Stomach (tissue), 8 donors: ENCODE measurements at regions not wholly inside any gene's neighbourhood (a gene's known extent, or its start where the extent isn't known, plus 50 kb on each side); places are given as distances from the start of the nearest gene placed in this dataset.

ENCODE experiments used
- DNase-seq, 2 donors: peaks; one replicate each; pipeline versions ENCODE4 v3.0.0 to v3.0.0-alpha.2; 2013 to 2019
- H3K27ac ChIP-seq, 5 donors: fragments of 200-600 bp in 4 of 5; sonication (generic) in 4 of 5; one replicate each; pipeline ENCODE4 v1.5.1; 2013 to 2019; ENCODE audit warnings: mild to moderate bottlenecking in 1 of 5, moderate library complexity in 1 of 5
- H3K27me3 ChIP-seq, 3 donors: fragments of 200-600 bp; sonication (generic); one replicate each; pipeline ENCODE4 v1.5.1; 2017 to 2019; ENCODE audit warnings: mixed run types in 1 of 3
- H3K36me3 ChIP-seq, 4 donors: fragments of 200-600 bp; sonication (generic); 1 replicate in 3 of 4; 2 replicates in 1 of 4; pipeline ENCODE4 v1.5.1; 2016 to 2019
- H3K4me1 ChIP-seq, 4 donors: fragments of 200-600 bp; sonication (generic); one replicate each; pipeline ENCODE4 v1.5.1; 2016 to 2019
- H3K4me3 ChIP-seq, 4 donors: fragments of 200-600 bp; sonication (generic) in 3 of 4; one replicate each; pipeline ENCODE4 v1.5.1; 2016 to 2019; ENCODE audit warnings: mild to moderate bottlenecking in 1 of 4
- H3K9me3 ChIP-seq, 4 donors: fragments of 200-600 bp; sonication (generic); one replicate each; pipeline ENCODE4 v1.5.1; 2016 to 2019
- EP300 ChIP-seq: sonication (generic); formaldehyde crosslinking; IDR thresholded peaks from one replicate; pipeline ENCODE4 v1.6.1; 2017; ENCODE audit warnings: antibody characterized with exemption
- POLR2A ChIP-seq, 4 donors: fragments of 450-650 bp; IDR thresholded peaks; one replicate each; pipeline ENCODE4 v1.6.1; 2016; ENCODE audit warnings: antibody characterized with exemption in 4 of 4, control low read depth in 2 of 4, mild to moderate bottlenecking in 1 of 4, moderate library complexity in 1 of 4
- POLR2AphosphoS5 ChIP-seq, 3 donors: sonication (generic); formaldehyde crosslinking; IDR thresholded peaks; one replicate each; pipeline ENCODE4 v1.6.1; 2016; ENCODE audit warnings: antibody characterized with exemption in 3 of 3
- WGBS, 5 donors: extraction: QIAGEN DNeasy Blood & Tissue Kit in 3 of 5; methylation state at CpG; one replicate each; pipeline versions ENCODE4 v1.1.5 to v1.1.7; 2013 to 2018; 5-methylcytosine and 5-hydroxymethylcytosine counted together
- intact Hi-C: fragments of 100-400 bp; cut with DNase I; formaldehyde crosslinking; loops from one replicate; pipeline ENCODE4 v1.15.1; 2023; ENCODE audit warnings: low total_unique reads
- TF ChIP-seq, protein P1 (sequence below), 7 experiments: fragments of 450-650 bp in 4 of 7; fragments of 200-600 bp in 3 of 7; sonication (generic) in 3 of 7; IDR thresholded peaks; one replicate each; pipeline ENCODE4 v1.5.1; 2016 to 2019; ENCODE audit warnings: antibody characterized with exemption in 7 of 7, control low read depth in 2 of 7, mild to moderate bottlenecking in 1 of 7
- donor health status: healthy with polysubstance abuse.
- donor health status: Bipolar disorder and iron deficiency.
- donor health status: healthy.

DNA sequence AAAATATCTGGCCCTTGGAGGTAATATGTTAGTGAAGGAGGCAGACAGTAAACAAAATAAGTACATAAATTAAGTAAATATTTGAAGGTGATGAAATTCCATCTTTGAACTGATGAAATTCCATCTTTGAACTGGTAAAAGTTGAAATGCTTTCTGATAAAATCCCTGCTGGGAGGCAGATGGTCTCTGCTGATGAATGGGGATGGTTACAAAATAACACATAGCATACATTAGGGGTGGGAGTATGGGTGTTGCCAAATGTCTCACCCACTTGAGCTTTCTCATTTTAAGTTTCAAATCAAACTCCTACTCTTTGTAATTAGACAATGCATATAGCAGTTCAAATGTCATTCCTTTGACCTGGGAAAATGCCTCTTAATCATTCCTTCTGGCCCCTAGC is 77.5 kb upstream of the SORCS3 start:
- Histone ChIP-seq H3K4me3 (no peak overlapping the region), H3K36me3 (no peaks in the 10 kb centered on the region), H3K4me1 (no peaks in the 10 kb centered on the region), H3K9me3 (peaks cover 0 to 8% (median 3%) of the 10 kb centered on the region in 4 donors), H3K27me3 (no peaks in the 10 kb centered on the region), H3K27ac (no peak overlapping the region)
- TF ChIP-seq POLR2A (IDR thresholded peaks at IDR 0.05) (no peak), POLR2AphosphoS5 (IDR thresholded peaks at IDR 0.05) (no peak)
- intact Hi-C loops = no loop called here
- DNase-seq = no peak

DNA sequence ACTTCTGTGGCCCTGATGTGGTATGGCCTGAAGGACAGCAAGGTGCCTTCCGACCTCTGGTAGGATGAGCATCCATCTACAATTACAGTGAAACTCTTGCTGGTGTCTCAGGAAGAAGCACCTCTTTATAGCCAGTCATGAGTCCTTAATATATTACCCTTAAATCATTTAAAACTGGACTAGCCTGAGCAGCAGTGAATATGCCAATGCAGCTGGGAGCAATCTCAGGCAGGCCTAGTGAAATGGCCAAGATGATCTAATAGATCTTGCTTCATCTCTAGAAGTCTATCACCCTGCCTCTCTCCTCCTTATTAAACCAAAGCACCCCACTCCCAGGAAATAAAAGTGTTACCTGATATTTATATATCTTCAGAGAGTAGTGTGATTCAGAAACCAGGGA is 66.7 kb upstream of the SORCS3 start:
- Histone ChIP-seq H3K9me3 (peaks cover 0 to 17% (median 13%) of the 10 kb centered on the region in 4 donors), H3K27ac (no peak overlapping the region), H3K36me3 (no peaks in the 10 kb centered on the region), H3K27me3 (peaks cover 0 to 20% (median 0%) of the 10 kb centered on the region in 3 donors), H3K4me1 (no peaks in the 10 kb centered on the region), H3K4me3 (no peak overlapping the region)
- WGBS, 5 donors = 76 to 87% (median 81%) methylated on average over 1 of the region's 1 CpG
- DNase-seq = no peak
- intact Hi-C loops = no loop called here
- TF ChIP-seq POLR2A (IDR thresholded peaks at IDR 0.05) (no peak), POLR2AphosphoS5 (IDR thresholded peaks at IDR 0.05) (no peak), EP300 (no peak)
- TF ChIP-seq, protein P1, sequence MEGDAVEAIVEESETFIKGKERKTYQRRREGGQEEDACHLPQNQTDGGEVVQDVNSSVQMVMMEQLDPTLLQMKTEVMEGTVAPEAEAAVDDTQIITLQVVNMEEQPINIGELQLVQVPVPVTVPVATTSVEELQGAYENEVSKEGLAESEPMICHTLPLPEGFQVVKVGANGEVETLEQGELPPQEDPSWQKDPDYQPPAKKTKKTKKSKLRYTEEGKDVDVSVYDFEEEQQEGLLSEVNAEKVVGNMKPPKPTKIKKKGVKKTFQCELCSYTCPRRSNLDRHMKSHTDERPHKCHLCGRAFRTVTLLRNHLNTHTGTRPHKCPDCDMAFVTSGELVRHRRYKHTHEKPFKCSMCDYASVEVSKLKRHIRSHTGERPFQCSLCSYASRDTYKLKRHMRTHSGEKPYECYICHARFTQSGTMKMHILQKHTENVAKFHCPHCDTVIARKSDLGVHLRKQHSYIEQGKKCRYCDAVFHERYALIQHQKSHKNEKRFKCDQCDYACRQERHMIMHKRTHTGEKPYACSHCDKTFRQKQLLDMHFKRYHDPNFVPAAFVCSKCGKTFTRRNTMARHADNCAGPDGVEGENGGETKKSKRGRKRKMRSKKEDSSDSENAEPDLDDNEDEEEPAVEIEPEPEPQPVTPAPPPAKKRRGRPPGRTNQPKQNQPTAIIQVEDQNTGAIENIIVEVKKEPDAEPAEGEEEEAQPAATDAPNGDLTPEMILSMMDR (IDR thresholded peaks at IDR 0.05) = no peak

DNA sequence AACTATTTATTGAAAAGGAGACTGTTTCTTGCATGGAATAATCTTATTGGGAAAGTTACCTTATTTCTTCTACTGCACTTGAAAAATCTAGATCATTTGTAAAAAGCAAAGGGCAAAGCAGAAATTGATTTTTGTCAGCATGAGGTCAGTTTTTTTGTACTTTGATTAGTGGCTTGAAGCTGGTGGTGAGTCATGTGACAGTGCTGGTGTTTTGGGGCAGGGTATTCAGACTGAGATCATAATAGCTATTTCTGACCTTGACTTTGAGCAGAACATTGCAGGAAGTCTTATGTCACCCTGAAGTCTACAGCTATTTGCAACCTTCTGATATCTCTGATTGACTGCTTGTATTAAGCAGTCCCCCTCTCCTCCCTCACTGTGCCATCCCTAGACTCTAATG is 66.3 kb upstream of the SORCS3 start:
- Histone ChIP-seq H3K4me1 (no peaks in the 10 kb centered on the region), H3K4me3 (no peak overlapping the region), H3K27me3 (peaks cover 0 to 23% (median 0%) of the 10 kb centered on the region in 3 donors), H3K36me3 (no peaks in the 10 kb centered on the region), H3K9me3 (peaks cover 0 to 16% (median 11%) of the 10 kb centered on the region in 4 donors), H3K27ac (no peak overlapping the region)
- TF ChIP-seq EP300 (no peak), POLR2A (IDR thresholded peaks at IDR 0.05) (no peak), POLR2AphosphoS5 (IDR thresholded peaks at IDR 0.05) (no peak)
- TF ChIP-seq, protein P1 (IDR thresholded peaks at IDR 0.05) = no peak
- no peak for DNase-seq
- intact Hi-C loops = no loop called here

DNA sequence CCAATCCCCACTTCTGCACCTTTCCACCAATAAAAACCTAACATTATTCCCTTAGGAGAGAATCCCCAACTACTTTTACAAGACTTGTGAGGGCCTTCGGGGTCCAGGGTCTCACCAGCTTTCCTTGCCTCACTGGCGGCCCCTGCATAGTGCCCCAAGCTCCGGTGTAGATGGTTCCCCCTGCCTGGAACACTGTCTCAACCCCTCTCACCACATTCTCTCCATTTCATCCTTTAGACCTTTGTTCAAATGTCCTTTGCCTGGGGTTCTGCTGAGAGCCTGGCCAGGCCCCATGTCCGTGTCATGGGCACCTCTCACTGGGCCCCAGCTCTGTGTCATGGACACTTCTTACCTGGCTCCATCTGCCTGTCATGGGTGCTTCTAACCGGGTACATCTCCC is 64.5 kb upstream of the SORCS3 start:
- no peak for DNase-seq
- Histone ChIP-seq H3K4me1 (peaks cover 0 to 11% (median 5%) of the 10 kb centered on the region in 4 donors), H3K27ac (no peak overlapping the region), H3K27me3 (peaks cover 0 to 41% (median 0%) of the 10 kb centered on the region in 3 donors), H3K36me3 (no peaks in the 10 kb centered on the region), H3K9me3 (peaks cover 0 to 1% (median 0%) of the 10 kb centered on the region in 4 donors), H3K4me3 (no peak overlapping the region)
- WGBS, 5 donors = 85 to 93% (median 87%) methylated on average over 5 of the region's 5 CpGs
- intact Hi-C loops = no loop called here
- no peak for TF ChIP-seq POLR2A (IDR thresholded peaks at IDR 0.05)
- TF ChIP-seq, protein P1 (IDR thresholded peaks at IDR 0.05) = no peak
- TF ChIP-seq EP300 = no peak
- TF ChIP-seq POLR2AphosphoS5 (IDR thresholded peaks at IDR 0.05) = no peak

DNA sequence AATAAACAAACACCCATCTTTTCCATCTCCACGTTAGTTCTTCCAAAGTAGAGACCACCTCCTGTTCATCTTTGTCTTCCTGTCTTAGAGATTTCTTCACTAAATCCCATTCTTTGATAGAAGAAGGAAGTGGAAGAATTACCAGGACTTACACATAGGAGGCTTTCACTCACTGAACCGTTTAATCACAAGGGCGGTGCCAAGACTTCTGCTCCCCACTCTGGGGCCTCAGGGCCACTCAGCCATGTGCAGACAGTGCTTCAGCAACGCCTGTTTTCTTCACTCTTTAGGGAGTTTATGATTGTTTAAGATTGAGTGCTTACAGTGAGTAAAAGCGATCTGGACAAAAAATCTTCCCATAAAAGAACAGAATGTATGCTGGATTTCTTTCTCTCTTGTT is 63.9 kb upstream of the SORCS3 start:
- intact Hi-C loops = no loop called here
- TF ChIP-seq EP300 (no peak), POLR2AphosphoS5 (IDR thresholded peaks at IDR 0.05) (no peak), POLR2A (IDR thresholded peaks at IDR 0.05) (no peak)
- TF ChIP-seq, protein P1 (IDR thresholded peaks at IDR 0.05) = no peak
- DNase-seq = no peak
- H3K4me1 ChIP-seq = peaks cover 0 to 11% (median 5%) of the 10 kb centered on the region in 4 donors
- 49 to 57% (median 51%) methylated on average over 5 of the region's 5 CpGs for WGBS, 5 donors
- no peak overlapping the region for H3K4me3 ChIP-seq
- H3K27ac ChIP-seq = no peak overlapping the region
- peaks cover 0 to 46% (median 0%) of the 10 kb centered on the region in 3 donors for H3K27me3 ChIP-seq
- H3K9me3 ChIP-seq = no peaks in the 10 kb centered on the region
- no peaks in the 10 kb centered on the region for H3K36me3 ChIP-seq
